NCI-H460 (cell line): ENCODE measurements at regions not wholly inside any gene's neighbourhood (a gene's known extent, or its start where the extent isn't known, plus 50 kb on each side); places are given as distances from the start of the nearest gene placed in this dataset.
"Not testable (repeated sequence)": the region's sequence is repeated elsewhere in the genome, so short reads cannot be mapped to it uniquely, and the experiment has no call there.

ENCODE experiments used
- DNase-seq: peaks from one replicate; pipeline ENCODE4 v3.0.0-alpha.2; 2016; ENCODE audit warnings: low read depth; ENCODE audit errors: extremely low read depth

DNA sequence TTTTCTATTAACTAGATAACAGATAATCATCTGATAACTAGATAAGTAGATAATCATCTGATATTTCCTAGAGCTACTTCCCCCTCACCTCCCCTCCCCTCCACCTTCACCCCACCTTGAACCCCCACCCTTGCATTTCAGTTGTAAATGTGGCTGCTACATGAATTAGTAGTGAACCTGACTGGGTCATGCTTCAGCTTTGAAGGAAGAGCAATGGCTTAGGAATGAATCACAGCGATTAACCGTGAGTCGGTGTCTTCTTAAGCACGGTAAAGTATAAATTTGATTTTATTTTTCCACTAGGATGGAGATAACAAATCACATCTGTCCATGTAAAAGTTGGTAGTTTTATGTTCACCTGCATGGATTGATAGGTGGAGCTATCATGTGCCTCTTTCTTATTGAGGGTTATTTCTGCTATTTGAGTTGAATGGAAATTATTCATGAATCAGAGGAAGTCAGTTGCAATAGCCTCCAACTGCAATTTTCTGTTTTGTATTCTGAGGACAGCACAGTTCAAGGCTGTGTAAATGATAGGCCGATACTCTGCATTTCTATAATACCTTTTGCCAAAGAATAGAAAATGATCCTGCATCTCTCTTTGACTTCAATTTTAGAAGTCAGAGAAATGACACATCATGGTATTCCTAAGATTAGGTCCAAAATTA lies 235.0 kb downstream of the PTGER3 start:
- DNase-seq: no peak

DNA sequence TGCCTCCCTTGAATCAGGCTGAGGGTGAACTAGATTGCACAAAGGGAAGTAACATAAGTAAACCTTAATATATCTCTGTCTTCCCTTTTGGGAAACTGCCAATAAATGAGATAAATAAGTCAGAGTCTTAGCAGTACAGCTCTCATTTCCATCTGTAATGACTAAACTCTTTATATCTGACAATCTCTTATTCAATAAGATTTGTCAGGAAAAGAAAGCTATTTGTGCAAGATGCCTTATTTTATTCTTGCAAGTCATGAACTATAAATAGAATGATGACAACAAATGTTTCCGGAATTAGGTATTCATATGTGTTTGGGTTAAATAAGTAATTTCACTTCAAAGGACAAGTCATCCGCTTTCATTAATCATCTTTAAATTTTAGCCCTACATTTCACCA lies 229.2 kb downstream of the PTGER3 start:
- no peak for DNase-seq

DNA sequence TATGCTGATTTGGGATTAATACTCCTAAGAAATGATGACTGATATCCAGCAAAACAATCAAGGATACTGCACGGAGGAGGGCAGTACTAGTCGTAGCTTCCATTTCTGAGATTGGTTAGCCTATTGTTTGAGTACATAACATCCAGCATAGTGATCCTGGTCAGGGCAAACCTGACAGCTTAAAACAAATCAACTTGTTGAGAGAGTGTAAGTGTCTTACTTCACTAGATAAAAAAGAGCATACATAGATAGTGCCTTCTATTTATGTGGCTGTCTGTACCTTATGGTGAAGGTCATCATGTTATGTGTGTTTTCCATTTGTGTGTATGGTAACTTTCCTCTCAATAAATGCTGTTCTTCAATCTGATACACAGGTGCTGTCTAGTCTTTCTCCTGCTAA lies 228.4 kb downstream of the PTGER3 start:
- DNase-seq: no peak

DNA sequence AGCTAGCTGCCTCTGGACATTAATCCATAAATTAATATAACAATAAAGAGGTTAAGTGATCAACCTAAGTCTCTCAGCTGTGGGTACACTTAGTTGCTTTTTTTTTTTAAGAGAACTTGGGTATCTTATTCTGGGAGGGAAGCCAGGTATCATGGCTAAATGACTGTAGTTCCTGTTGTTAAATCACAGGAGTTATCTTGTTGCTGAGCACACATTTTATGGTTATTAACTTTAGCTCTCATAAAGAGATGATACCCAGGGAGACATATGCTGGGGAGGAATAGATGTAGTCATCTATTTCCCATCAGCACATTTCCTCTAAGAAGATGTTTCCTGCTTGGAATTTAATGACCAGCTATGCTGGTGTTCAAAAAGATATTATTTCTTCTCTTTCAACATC lies 227.8 kb downstream of the PTGER3 start:
- DNase-seq: no peak

DNA sequence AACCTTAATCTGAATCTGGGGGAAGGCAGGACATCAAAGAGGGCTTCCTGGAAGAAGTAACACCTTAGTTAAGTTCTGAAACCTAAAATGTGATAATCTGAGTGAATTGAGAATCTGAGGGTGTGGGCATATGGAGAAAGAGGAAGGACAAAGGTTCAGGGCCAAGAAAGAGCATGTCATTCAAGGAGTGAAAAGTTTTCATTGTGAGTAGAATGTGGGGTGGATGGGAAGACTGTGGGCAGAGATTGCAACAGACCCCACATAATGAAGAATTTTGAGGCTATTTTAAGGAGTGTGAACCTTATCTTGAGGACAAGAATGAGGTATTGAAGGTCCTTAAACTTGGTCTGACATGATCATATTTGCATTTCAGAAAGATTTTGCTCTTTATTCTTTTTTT lies 227.2 kb downstream of the PTGER3 start:
- DNase-seq: no peak

- DNase-seq: no peak
Measured at GRCh38 chr1:70820995-70821394, 226.6 kb downstream of the PTGER3 start.

DNA sequence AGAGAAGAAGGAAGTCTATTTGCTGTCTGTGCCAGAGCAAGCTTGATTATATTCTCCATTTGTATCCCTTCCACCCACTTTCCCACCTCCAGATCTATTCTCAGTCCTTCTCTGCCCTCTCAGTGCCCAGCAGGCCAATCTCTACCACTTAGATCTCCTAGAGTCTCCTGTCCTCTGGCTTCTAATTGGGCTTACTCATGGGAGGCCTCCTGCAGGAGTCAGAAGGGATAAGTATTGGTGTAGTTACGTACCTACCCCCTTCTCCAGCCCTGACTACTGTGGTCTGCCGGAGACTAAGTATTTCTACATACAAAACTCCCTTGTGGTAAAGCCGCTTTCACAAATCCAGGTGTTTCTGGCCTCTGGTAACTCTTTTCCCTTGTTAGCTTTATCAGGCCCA lies 221.2 kb downstream of the PTGER3 start:
- no peak for DNase-seq

GRCh38 chr1:70827030-70827429 lies 220.6 kb downstream of the PTGER3 start:
- no peak for DNase-seq

DNA sequence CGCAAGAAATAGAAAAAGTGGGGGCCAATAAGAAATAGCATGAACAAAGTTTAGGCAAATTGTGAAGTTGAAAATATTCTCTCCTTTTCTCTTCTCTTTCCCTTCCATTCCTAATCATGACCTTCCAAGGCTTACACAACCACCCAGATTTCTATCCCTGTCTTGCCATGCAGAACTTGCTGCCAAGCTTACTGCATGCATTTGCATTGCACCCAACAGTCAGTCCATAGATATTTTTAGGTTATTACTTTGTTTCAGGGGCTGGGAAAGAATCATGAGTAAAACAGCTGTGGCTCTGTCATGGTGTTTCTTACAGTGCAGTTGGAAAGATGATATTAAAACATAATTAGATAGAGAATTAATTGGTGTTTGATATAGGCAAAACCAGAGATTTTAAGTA lies 219.4 kb downstream of the PTGER3 start:
- DNase-seq: no peak

DNA sequence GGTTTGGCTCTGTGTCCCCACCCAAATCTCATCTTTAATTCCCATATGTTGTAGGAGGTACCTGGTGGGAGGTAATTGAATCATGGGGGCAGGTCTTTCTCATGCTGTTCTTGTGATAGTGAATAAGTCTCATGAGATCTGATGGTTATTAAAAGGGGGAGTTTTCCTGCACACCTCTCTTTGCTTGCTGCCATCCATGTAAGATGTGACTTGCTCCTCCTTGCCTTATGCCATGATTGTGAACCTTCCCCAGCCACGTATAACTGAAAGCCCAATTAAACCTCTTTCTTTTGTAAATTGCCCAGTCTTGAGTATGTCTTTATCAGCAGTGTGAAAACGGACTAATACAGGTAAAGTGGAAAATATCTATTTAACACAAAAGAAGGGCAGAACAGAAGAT lies 213.3 kb downstream of the PTGER3 start:
- not testable (repeated sequence) for DNase-seq

- no peak for DNase-seq
Measured at GRCh38 chr1:70836456-70836855, 211.2 kb downstream of the PTGER3 start.

DNA sequence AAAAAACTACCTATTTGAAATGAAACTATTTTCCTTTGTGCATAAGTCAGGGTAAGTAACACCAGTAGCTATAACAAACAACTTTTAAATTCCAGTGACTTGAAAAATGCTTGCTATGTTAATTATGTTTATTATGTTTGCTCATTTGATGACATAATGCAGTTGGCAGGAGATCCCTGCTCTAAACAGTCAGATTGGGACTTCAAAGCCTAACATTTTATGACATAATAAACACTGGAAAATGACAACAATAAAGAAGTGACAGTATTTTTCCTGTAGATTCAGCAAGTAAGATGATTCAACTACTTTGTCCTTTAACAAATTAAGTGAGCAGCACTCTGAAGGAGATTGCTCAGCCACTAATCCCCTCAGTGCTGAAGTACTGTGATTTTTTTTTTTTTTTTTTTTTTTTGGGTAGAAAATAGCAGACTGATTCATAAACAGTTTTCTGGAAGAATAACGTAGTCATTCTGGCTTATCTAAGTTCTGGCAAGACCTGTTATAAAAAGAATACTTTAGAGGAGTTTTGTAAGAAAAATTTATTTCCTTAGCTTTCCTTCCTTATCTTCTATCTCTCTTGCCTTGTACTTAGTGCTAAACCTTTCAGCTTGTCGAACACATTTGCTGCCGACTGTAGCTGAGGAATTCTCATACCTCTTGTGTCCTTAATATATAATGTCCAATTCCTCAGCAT lies 207.2 kb downstream of the PTGER3 start:
- no peak for DNase-seq

- no peak for DNase-seq
Measured at GRCh38 chr1:70842562-70842961, 205.1 kb downstream of the PTGER3 start.

GRCh38 chr1:70843452-70843851 lies 204.2 kb downstream of the PTGER3 start:
- DNase-seq: no peak

DNA sequence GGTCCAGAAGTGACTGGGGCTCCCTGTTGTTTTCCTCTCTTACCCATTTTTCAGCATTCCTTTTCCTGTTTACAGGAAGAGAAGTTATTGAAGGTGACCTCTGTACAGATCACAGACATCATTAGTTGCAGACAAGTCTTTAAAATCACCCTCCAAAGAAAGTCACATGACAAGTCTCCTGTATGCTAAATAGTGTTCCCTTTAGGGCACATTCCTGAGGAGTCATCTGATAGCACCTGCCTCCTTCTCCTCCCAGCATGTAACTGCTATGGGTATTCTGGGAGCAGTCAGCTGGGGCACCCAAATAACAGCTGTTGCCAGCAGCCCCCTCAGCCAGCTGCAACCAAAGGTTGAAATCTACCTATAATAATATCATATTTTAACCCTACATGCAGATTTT lies 200.6 kb downstream of the PTGER3 start:
- no peak for DNase-seq

DNA sequence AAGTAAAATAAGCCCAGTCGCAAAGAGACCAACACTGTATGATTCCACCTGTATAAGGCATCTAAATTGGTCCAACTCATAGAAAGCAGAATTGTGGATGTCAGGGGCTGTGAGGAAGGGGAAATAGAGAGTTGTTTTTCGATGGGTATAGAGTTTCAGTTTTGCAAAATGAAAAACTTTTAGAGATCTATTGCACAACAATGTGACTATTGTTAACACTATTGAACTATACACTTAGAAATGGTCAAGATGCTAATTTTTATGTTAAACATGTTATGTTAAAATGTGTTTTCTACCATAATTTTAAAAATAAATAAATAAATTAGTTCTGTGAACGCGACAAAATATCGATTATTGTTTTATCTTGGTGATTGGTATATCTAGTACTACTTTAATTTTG lies 192.4 kb downstream of the PTGER3 start:
- no peak for DNase-seq

DNA sequence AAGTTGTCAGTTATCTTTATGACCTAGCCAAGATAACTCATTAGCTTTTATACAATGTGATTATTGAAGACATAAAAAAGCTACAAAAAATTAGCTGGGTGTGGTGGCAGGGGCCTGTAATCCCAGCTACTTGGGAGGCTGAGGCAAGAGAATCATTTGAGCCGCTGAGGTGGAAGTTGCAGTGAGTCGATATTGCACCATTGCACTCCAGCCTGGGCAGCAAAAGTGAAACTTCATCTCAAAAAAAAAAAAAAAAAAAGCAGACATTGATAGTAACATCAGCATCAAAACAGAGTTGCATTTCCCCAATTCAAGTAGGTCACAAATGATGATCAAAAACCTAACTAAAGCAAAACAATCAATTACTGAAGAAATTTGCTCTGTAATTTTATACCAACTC lies 191.4 kb downstream of the PTGER3 start:
- DNase-seq: no peak

- DNase-seq: no peak
Measured at GRCh38 chr1:70863239-70863638, 184.4 kb downstream of the PTGER3 start.

GRCh38 chr1:70864302-70864701 lies 183.3 kb downstream of the PTGER3 start:
- peak; percentile 73 for DNase-seq

- DNase-seq: no peak
Measured at GRCh38 chr1:70866542-70867264, 180.9 kb downstream of the PTGER3 start.

- DNase-seq: no peak
Measured at GRCh38 chr1:70871790-70872189, 175.8 kb downstream of the PTGER3 start.

- DNase-seq: no peak
Measured at GRCh38 chr1:70874063-70874462, 173.6 kb downstream of the PTGER3 start.
